Sciatic nerve (tissue), 2 donors: ENCODE measurements at regions not wholly inside any gene's neighbourhood (a gene's known extent, or its start where the extent isn't known, plus 50 kb on each side); places are given as distances from the start of the nearest gene placed in this dataset.
"Not testable (repeated sequence)": the region's sequence is repeated elsewhere in the genome, so short reads cannot be mapped to it uniquely, and the experiment has no call there.

Experiments used
- ATAC-seq: fragments of 200-7000 bp; cut with Tn5 transposase; one replicate; pipeline ENCODE4 v1.9.1; 2020; ENCODE audit warnings: mild to moderate bottlenecking, moderate library complexity
- DNase-seq: peaks from one replicate; pipeline ENCODE4 v3.0.0-alpha.2; 2020; ENCODE audit warnings: low spot score
- intact Hi-C: fragments of 100-400 bp; cut with DNase I; formaldehyde crosslinking; loops from one replicate; pipeline ENCODE4 v1.14.2; 2022
- donor health status: DM: no; HTN: no; CAD: no.
- donor health status: DM: no; HTN: no; CAD: no.

DNA sequence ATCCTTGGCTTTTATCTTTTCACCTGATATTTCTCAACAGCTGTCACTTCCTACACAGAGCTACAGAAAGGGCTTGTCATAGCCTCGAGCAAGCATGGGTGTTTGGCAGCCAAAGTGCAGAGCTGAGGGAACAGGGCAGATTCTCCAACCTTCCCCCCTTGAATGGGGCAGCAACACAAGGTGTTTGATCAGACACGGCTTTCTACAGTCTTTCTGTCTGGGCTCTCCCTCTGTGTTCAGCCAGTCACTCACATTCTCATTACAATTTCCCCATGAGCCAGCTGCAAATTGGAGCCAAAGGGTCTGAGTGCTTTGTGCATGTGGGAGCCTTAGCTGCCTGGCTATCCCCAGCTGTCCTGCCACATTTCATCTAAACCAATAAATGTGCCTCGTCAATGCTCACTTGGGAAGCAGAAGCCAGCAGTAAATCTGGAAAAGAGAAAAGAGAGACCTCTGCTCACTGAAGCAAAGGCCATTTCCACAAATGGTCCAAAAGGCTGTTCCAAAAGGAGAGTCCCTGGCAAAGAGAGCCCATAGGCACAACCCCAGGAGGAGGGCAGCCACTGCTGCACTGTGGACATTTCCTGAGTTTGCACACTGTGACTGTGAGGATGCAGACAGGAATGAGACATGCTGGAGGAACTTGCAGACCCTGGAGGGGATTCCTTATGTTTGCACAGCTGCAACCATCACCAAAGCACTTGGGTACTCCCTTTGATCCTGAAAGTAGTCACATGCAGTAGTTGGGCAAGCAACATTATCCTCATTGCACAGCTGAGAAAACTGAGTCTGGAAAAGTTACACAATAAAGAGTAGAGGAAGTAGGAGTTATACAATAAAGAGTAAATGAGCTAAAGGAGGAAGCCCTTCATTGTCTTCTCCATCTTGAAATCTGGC, 186.8 kb downstream of the FAM181B start:
- ATAC-seq, result no peak
- intact Hi-C loops, result no loop called here

GRCh38 chr11:82539669-82540068, 194.0 kb downstream of the FAM181B start:
- ATAC-seq (no peak), DNase-seq (no peak)
- intact Hi-C loops, result no loop called here

More for the DNA sequence above, 186.8 kb downstream of the FAM181B start:
- no peak for DNase-seq

GRCh38 chr11:82536706-82537105, 197.0 kb downstream of the FAM181B start:
- DNase-seq (no peak), ATAC-seq (no peak)
- intact Hi-C loops, result no loop called here

DNA sequence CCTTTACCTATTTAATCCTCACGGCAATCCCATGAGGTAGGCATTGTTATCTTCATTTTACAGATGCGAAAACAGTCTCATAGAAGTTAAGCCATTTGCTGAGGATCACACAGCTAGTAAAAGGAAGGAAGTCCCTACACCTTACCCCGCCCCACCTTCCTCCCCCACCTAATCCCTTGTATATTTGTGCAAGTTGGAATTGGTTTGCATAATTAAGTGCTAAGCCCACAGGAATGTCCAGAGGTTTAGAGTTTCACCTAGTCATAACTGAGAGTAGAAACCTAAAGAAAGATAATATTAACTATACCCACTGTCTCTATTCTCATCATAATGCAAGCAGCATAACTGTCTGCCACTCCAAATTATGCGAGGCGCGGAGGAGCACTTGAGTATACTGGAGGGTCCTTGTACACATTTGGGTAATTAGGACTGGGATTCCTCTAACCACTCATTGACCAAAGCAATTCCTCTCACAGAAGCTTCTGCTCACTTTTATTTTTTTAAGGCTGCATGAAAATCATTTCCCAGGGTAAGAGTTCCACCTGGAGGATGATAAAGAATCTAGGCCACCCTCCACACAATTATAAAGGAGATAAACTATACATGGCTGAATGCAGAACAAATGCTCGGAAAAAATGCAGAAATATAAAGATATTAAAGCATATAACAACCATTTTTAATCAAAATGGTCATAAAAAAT, 199.9 kb downstream of the FAM181B start:
- ATAC-seq (no peak), DNase-seq (no peak)
- intact Hi-C loops, result no loop called here

DNA sequence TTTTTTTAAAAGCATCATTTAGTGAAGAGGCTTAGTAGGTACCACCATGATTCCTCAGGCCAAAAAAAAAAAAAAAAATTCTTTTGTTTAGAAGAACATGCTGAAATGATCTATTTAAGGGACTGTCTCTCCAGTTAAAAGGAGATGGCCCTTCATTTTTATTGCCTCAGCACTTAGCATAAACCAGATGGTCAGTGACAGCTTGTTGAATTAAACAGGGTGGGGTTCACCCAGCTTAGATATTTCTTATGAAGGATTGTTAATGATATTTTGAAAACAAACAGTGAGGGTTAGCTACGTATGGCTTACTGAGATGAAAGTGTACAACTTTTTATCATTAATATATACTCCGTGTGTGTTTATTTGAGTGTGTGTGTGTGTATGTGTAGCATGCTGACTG, 203.7 kb downstream of the FAM181B start:
- no peak for ATAC-seq
- intact Hi-C loops, result no loop called here
- DNase-seq, result no peak

- intact Hi-C loops, result no loop called here
- no peak for DNase-seq
- ATAC-seq, result no peak
Observed at GRCh38 chr11:82527081-82527584, 206.5 kb downstream of the FAM181B start.

DNA sequence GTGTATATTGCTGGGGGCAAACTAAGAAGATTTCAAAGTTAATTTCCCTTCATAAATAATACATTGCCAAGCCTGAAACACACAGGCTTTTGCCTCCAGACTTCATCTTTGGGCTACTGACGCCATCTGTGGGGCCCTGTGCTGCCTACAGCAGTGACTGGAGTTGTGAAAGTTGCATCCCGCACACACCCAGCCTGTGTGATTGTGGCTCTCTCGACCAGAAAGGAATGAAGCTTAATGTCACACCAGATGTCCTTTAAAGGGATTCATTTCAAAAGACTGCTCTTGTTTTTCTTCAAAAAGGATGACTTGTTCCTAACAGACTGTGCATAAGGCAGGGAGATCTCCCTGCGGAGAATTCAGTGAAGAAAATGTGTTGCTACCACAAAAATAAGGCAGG, 210.5 kb downstream of the FAM181B start:
- no peak for DNase-seq
- peak; percentile 39 for ATAC-seq
- intact Hi-C loops, result no loop called here

GRCh38 chr11:82521427-82521826, 212.2 kb downstream of the FAM181B start:
- no peak for DNase-seq
- intact Hi-C loops, result no loop called here
- peak; percentile 48 for ATAC-seq

- ATAC-seq (no peak), DNase-seq (no peak)
- intact Hi-C loops, result no loop called here
Observed at GRCh38 chr11:82507288-82507687, 226.4 kb downstream of the FAM181B start.

DNA sequence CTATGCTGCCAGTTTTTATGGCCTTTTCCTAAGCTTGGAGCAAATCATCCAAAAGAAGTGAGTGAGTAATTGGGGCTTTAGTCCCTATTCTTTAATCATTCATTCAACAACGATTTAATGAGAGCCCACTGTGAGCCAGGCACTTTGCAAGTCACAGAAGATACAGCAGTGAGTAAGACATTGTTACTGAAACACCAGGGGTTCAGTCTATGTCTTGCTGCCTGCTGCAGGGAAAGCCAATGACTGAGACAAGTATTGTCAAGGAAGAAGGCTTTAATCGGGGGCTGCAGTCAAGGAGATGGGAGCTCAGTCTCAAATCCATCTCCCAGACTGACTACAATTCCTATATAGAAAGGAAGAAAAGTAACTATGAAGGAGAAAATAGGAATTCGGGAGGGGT, 228.3 kb downstream of the FAM181B start:
- DNase-seq, result no peak
- intact Hi-C loops, result no loop called here
- ATAC-seq, result no peak

GRCh38 chr11:82501174-82501573, 232.5 kb downstream of the FAM181B start:
- DNase-seq, ATAC-seq, intact Hi-C loops: not testable (repeated sequence)

- ATAC-seq (no peak), DNase-seq (no peak)
- intact Hi-C loops, result no loop called here
Observed at GRCh38 chr11:82494988-82495432, 238.7 kb downstream of the FAM181B start.

GRCh38 chr11:82474876-82475275, 258.8 kb downstream of the FAM181B start:
- DNase-seq (no peak), ATAC-seq (no peak)
- intact Hi-C loops, result no loop called here

GRCh38 chr11:82465481-82465880, 268.2 kb downstream of the FAM181B start:
- intact Hi-C loops, result no loop called here
- no peak for ATAC-seq
- DNase-seq, result no peak

DNA sequence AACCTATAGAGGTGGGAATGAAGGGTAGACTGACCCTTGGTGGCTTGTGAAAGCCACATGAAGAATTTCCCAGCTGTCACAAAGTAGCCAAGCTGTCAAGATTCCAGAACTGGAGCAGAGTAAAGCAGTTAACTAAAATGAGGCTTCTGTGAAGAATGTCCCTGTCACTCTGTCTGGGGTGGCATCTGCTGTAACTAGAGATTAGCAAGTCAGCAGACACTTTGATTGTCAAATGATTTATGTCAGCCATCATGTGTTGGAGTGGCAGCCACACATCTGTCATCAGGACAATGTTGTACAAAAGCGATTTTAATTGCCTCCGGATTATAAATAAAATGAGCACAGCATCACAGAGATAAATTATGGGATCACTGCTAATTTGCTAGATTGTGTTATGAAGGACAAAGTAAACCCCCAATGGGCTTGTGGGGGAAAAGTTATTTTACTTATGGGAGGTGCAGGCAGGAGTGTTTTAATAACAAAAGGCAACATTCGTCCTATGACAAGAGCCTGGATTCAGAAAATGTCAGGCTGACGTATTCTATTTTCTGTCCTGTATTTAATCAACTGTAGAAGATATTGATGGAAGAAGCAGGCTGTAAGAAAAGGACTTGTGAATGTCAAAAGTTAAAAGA, 270.9 kb downstream of the FAM181B start:
- DNase-seq, result no peak
- intact Hi-C loops, result no loop called here
- ATAC-seq, result no peak

- no peak for ATAC-seq
- no peak for DNase-seq
- intact Hi-C loops, result no loop called here
Observed at GRCh38 chr11:82458761-82459160, 274.9 kb downstream of the FAM181B start.

- ATAC-seq (no peak), DNase-seq (no peak)
- intact Hi-C loops, result no loop called here
Observed at GRCh38 chr11:82458147-82458546, 275.5 kb downstream of the FAM181B start.

GRCh38 chr11:82450996-82451395, 282.7 kb downstream of the FAM181B start:
- DNase-seq, result no peak
- intact Hi-C loops, result no loop called here
- ATAC-seq, result no peak

GRCh38 chr11:82406611-82407010, 327.1 kb downstream of the FAM181B start:
- intact Hi-C loops, result no loop called here
- DNase-seq, result no peak
- ATAC-seq, result no peak

- ATAC-seq, result no peak
- no peak for DNase-seq
- intact Hi-C loops, result no loop called here
Observed at GRCh38 chr11:82405421-82405820, 328.2 kb downstream of the FAM181B start.
